ENCODE measurements at regions not wholly inside any gene's neighbourhood (a gene's known extent, or its start where the extent isn't known, plus 50 kb on each side); places are given as distances from the start of the nearest gene placed in this dataset.

DNA sequence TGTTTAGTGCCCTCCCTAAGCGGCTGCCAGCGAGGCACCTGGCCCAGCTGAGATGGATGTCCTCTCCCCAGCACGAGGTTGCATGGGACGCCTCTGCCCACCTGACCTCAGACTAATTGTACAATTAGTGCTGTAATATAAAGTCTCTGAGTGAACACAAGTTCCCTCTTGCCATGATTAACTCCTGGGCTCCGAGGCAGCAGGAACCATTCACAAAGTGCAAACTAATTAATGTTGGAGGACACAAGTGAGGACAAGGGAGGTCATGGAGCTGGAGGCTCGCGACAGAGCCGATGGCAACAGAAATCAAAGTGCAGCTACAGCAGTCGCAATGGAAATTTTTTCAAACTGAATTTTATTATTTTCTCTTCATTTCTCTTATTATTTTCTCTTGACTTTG lies 156.6 kb upstream of the ADARB2 start:
- TF ChIP-seq, protein P1, sequence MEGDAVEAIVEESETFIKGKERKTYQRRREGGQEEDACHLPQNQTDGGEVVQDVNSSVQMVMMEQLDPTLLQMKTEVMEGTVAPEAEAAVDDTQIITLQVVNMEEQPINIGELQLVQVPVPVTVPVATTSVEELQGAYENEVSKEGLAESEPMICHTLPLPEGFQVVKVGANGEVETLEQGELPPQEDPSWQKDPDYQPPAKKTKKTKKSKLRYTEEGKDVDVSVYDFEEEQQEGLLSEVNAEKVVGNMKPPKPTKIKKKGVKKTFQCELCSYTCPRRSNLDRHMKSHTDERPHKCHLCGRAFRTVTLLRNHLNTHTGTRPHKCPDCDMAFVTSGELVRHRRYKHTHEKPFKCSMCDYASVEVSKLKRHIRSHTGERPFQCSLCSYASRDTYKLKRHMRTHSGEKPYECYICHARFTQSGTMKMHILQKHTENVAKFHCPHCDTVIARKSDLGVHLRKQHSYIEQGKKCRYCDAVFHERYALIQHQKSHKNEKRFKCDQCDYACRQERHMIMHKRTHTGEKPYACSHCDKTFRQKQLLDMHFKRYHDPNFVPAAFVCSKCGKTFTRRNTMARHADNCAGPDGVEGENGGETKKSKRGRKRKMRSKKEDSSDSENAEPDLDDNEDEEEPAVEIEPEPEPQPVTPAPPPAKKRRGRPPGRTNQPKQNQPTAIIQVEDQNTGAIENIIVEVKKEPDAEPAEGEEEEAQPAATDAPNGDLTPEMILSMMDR (IDR thresholded peaks at IDR 0.05; ENCODE audit: borderline replicate concordance, extremely low read depth, low read length, poor library complexity, severe bottlenecking), result no peak
- TF ChIP-seq EZH2 (IDR thresholded peaks at IDR 0.05; ENCODE audit: borderline replicate concordance, low read depth, low read length, severe bottlenecking), result no peak

Data from DND-41 (cell line).